NCI-H526 (cell line): ENCODE measurements at regions not wholly inside any gene's neighbourhood (a gene's known extent, or its start where the extent isn't known, plus 50 kb on each side); places are given as distances from the start of the nearest gene placed in this dataset.
"Not testable (repeated sequence)": the region's sequence is repeated elsewhere in the genome, so short reads cannot be mapped to it uniquely, and the experiment has no call there.

Experiments used
- DNase-seq, 2 experiments: peaks; one replicate each; lab custom pipeline; 2025; lab: John Stamatoyannopoulos, UW

GRCh38 chr5:66348387-66349125 is 204.5 kb downstream of the SREK1 start:
- DNase-seq: no peak

GRCh38 chr5:66351813-66352212 is 207.7 kb downstream of the SREK1 start:
- DNase-seq: no peak

- DNase-seq: no peak
Measured at GRCh38 chr5:66353186-66353585, 209.1 kb downstream of the SREK1 start.

GRCh38 chr5:66354422-66354821 is 210.3 kb downstream of the SREK1 start:
- no peak for DNase-seq

- DNase-seq: no peak
Measured at GRCh38 chr5:66356011-66356565, 212.0 kb downstream of the SREK1 start.

- no peak for DNase-seq
Measured at GRCh38 chr5:66358741-66359140, 214.6 kb downstream of the SREK1 start.

- DNase-seq: no peak
Measured at GRCh38 chr5:66361070-66361469, 217.0 kb downstream of the SREK1 start.

GRCh38 chr5:66362046-66362445 is 217.9 kb downstream of the SREK1 start:
- no peak for DNase-seq

- DNase-seq: no peak
Measured at GRCh38 chr5:66362687-66363086, 218.6 kb downstream of the SREK1 start.

GRCh38 chr5:66363097-66363496 is 219.0 kb downstream of the SREK1 start:
- no peak for DNase-seq

GRCh38 chr5:66364186-66364585 is 220.1 kb downstream of the SREK1 start:
- DNase-seq: no peak

- DNase-seq: no peak
Measured at GRCh38 chr5:66365981-66366380, 221.9 kb downstream of the SREK1 start.

GRCh38 chr5:66367814-66368541 is 223.9 kb downstream of the SREK1 start:
- DNase-seq: no peak

GRCh38 chr5:66368811-66369210 is 224.7 kb downstream of the SREK1 start:
- no peak for DNase-seq

- no peak for DNase-seq
Measured at GRCh38 chr5:66377747-66378146, 218.4 kb upstream of the MAST4 start.

- no peak for DNase-seq
Measured at GRCh38 chr5:66378407-66378806, 217.8 kb upstream of the MAST4 start.

- DNase-seq: no peak
Measured at GRCh38 chr5:66382152-66382551, 214.0 kb upstream of the MAST4 start.

- not testable (repeated sequence) for DNase-seq
Measured at GRCh38 chr5:66405145-66405544, 191.0 kb upstream of the MAST4 start.

- DNase-seq: no peak
Measured at GRCh38 chr5:66406761-66407336, 189.3 kb upstream of the MAST4 start.

- DNase-seq: no peak
Measured at GRCh38 chr5:66407765-66408164, 188.4 kb upstream of the MAST4 start.

GRCh38 chr5:66408576-66408975 is 187.6 kb upstream of the MAST4 start:
- DNase-seq: no peak

- DNase-seq: no peak
Measured at GRCh38 chr5:66410122-66410521, 186.1 kb upstream of the MAST4 start.

GRCh38 chr5:66411701-66412100 is 184.5 kb upstream of the MAST4 start:
- no peak for DNase-seq
